Activated naive CD4-positive, alpha-beta T cell treated with anti-CD3 and anti-CD28 coated beads for 36 hours (primary cell): ENCODE measurements at regions not wholly inside any gene's neighbourhood (a gene's known extent, or its start where the extent isn't known, plus 50 kb on each side); places are given as distances from the start of the nearest gene placed in this dataset.
"Not testable (repeated sequence)": the region's sequence is repeated elsewhere in the genome, so short reads cannot be mapped to it uniquely, and the experiment has no call there.

ENCODE experiments used
- CTCF ChIA-PET: fragments of 350-600 bp; sonication (Branson Sonifier 250); formaldehyde crosslinking; loops from one replicate; lab custom pipeline; 2021; ENCODE audit warnings: antibody characterized with exemption; lab: Charles Lee
- DNase-seq: peaks from one replicate; pipeline ENCODE4 v3.0.0-alpha.2; 2020
- H3K27ac Mint-ChIP-seq: one replicate; pipeline ENCODE4 v1.8.0; 2021; ENCODE audit warnings: mild to moderate bottlenecking, mixed read lengths
- H3K27me3 Mint-ChIP-seq: one replicate; pipeline ENCODE4 v1.8.0; 2021; ENCODE audit warnings: low read depth, mixed read lengths
- H3K36me3 Mint-ChIP-seq: one replicate; pipeline ENCODE4 v1.8.0; 2021; ENCODE audit warnings: low read depth, mixed read lengths
- H3K4me1 Mint-ChIP-seq: one replicate; pipeline ENCODE4 v1.8.0; 2021; ENCODE audit warnings: low read depth, mixed read lengths
- H3K4me3 Mint-ChIP-seq: one replicate; pipeline ENCODE4 v1.8.0; 2021; ENCODE audit warnings: mild to moderate bottlenecking, moderate library complexity, mixed read lengths
- H3K9me3 Mint-ChIP-seq: one replicate; pipeline ENCODE4 v1.8.0; 2021; ENCODE audit warnings: mixed read lengths
- intact Hi-C: fragments of 100-400 bp; cut with micrococcal nuclease; formaldehyde crosslinking; loops from one replicate; pipeline ENCODE4 v1.15.1; 2023

- Mint-ChIP-seq H3K27ac (no peak overlapping the region), H3K27me3 (no peaks in the 10 kb centered on the region), H3K4me1 (no peaks in the 10 kb centered on the region), H3K36me3 (no peaks in the 10 kb centered on the region), H3K4me3 (no peak overlapping the region), H3K9me3 (no peaks in the 10 kb centered on the region)
- DNase-seq = no peak
- intact Hi-C loops = no loop called here
- CTCF ChIA-PET = no interaction called here
Measured at GRCh38 chr1:192862271-192862670, 53.4 kb downstream of the RGS2 start.

GRCh38 chr1:192866241-192866868, 57.5 kb downstream of the RGS2 start:
- H3K4me3 Mint-ChIP-seq = no peak overlapping the region
- H3K27me3 Mint-ChIP-seq = no peaks in the 10 kb centered on the region
- H3K36me3 Mint-ChIP-seq = no peaks in the 10 kb centered on the region
- DNase-seq = no peak
- CTCF ChIA-PET = no interaction called here
- H3K9me3 Mint-ChIP-seq = no peaks in the 10 kb centered on the region
- intact Hi-C loops = no loop called here
- no peaks in the 10 kb centered on the region for H3K4me1 Mint-ChIP-seq
- no peak overlapping the region for H3K27ac Mint-ChIP-seq

GRCh38 chr1:192867180-192867579, 58.3 kb downstream of the RGS2 start:
- Mint-ChIP-seq H3K9me3 (no peaks in the 10 kb centered on the region), H3K27ac (no peak overlapping the region), H3K4me3 (no peak overlapping the region), H3K36me3 (no peaks in the 10 kb centered on the region), H3K4me1 (no peaks in the 10 kb centered on the region), H3K27me3 (no peaks in the 10 kb centered on the region)
- intact Hi-C loops = no loop called here
- no peak for DNase-seq
- CTCF ChIA-PET = no interaction called here

GRCh38 chr1:192869308-192869940, 60.6 kb downstream of the RGS2 start:
- Mint-ChIP-seq H3K4me3 (no peak overlapping the region), H3K9me3 (no peaks in the 10 kb centered on the region), H3K27me3 (peaks cover 2% of the 10 kb centered on the region), H3K27ac (no peak overlapping the region), H3K36me3 (no peaks in the 10 kb centered on the region), H3K4me1 (no peaks in the 10 kb centered on the region)
- CTCF ChIA-PET = no interaction called here
- DNase-seq = no peak
- intact Hi-C loops = no loop called here

GRCh38 chr1:192872010-192872409, 63.2 kb downstream of the RGS2 start:
- no peak for DNase-seq

GRCh38 chr1:192873836-192874235, 65.0 kb downstream of the RGS2 start:
- intact Hi-C loops = no loop called here
- H3K4me1 Mint-ChIP-seq = no peaks in the 10 kb centered on the region
- no peaks in the 10 kb centered on the region for H3K36me3 Mint-ChIP-seq
- peaks cover 2% of the 10 kb centered on the region for H3K27me3 Mint-ChIP-seq
- H3K9me3 Mint-ChIP-seq = no peaks in the 10 kb centered on the region
- DNase-seq = no peak
- no peak overlapping the region for H3K27ac Mint-ChIP-seq
- CTCF ChIA-PET = no interaction called here
- H3K4me3 Mint-ChIP-seq = no peak overlapping the region

More at GRCh38 chr1:192872010-192872409, 63.2 kb downstream of the RGS2 start:
- Mint-ChIP-seq H3K27ac (no peak overlapping the region), H3K9me3 (no peaks in the 10 kb centered on the region), H3K4me3 (no peak overlapping the region), H3K27me3 (peaks cover 2% of the 10 kb centered on the region), H3K36me3 (no peaks in the 10 kb centered on the region), H3K4me1 (no peaks in the 10 kb centered on the region)
- intact Hi-C loops = no loop called here
- CTCF ChIA-PET = no interaction called here

GRCh38 chr1:192876633-192877032, 67.8 kb downstream of the RGS2 start:
- CTCF ChIA-PET = no interaction called here
- no peaks in the 10 kb centered on the region for H3K4me1 Mint-ChIP-seq

GRCh38 chr1:192877283-192877886, 68.5 kb downstream of the RGS2 start:
- Mint-ChIP-seq H3K9me3 (no peaks in the 10 kb centered on the region), H3K4me1 (no peaks in the 10 kb centered on the region), H3K27me3 (peaks cover 2% of the 10 kb centered on the region), H3K27ac (no peak overlapping the region), H3K36me3 (no peaks in the 10 kb centered on the region), H3K4me3 (no peak overlapping the region)
- intact Hi-C loops = no loop called here
- no peak for DNase-seq
- CTCF ChIA-PET = interaction anchor here (0.6 kb wide), 1 partner anchor 238 kb away, joined by 3 read pairs; no protein-coding TSS in a partner anchor

More at GRCh38 chr1:192876633-192877032, 67.8 kb downstream of the RGS2 start:
- intact Hi-C loops = no loop called here
- H3K9me3 Mint-ChIP-seq = no peaks in the 10 kb centered on the region
- H3K36me3 Mint-ChIP-seq = no peaks in the 10 kb centered on the region
- DNase-seq = no peak
- H3K4me3 Mint-ChIP-seq = no peak overlapping the region
- H3K27me3 Mint-ChIP-seq = peaks cover 2% of the 10 kb centered on the region
- no peak overlapping the region for H3K27ac Mint-ChIP-seq

- no peaks in the 10 kb centered on the region for H3K9me3 Mint-ChIP-seq
- H3K4me1 Mint-ChIP-seq = no peaks in the 10 kb centered on the region
- no peak overlapping the region for H3K4me3 Mint-ChIP-seq
- intact Hi-C loops = no loop called here
- no peak overlapping the region for H3K27ac Mint-ChIP-seq
- no peaks in the 10 kb centered on the region for H3K36me3 Mint-ChIP-seq
- CTCF ChIA-PET = no interaction called here
- H3K27me3 Mint-ChIP-seq = peaks cover 2% of the 10 kb centered on the region
- no peak for DNase-seq
Measured at GRCh38 chr1:192878249-192878648, 69.4 kb downstream of the RGS2 start.

GRCh38 chr1:192879406-192879805, 70.6 kb downstream of the RGS2 start:
- Mint-ChIP-seq H3K27me3 (no peaks in the 10 kb centered on the region), H3K9me3 (no peaks in the 10 kb centered on the region), H3K4me1 (no peaks in the 10 kb centered on the region), H3K27ac (no peak overlapping the region), H3K4me3 (no peak overlapping the region), H3K36me3 (no peaks in the 10 kb centered on the region)
- intact Hi-C loops = no loop called here
- CTCF ChIA-PET = no interaction called here
- no peak for DNase-seq

- Mint-ChIP-seq H3K4me1 (no peaks in the 10 kb centered on the region), H3K9me3 (no peaks in the 10 kb centered on the region), H3K36me3 (no peaks in the 10 kb centered on the region), H3K27ac (no peak overlapping the region), H3K4me3 (no peak overlapping the region), H3K27me3 (no peaks in the 10 kb centered on the region)
- intact Hi-C loops = no loop called here
- DNase-seq = no peak
- CTCF ChIA-PET = interaction anchor here (0.6 kb wide), 1 partner anchor 522 kb away, joined by 5 read pairs; no protein-coding TSS in a partner anchor
Measured at GRCh38 chr1:192880231-192880630, 71.4 kb downstream of the RGS2 start.

- Mint-ChIP-seq H3K36me3 (no peaks in the 10 kb centered on the region), H3K27ac (no peak overlapping the region), H3K4me1 (no peaks in the 10 kb centered on the region), H3K4me3 (no peak overlapping the region), H3K27me3 (no peaks in the 10 kb centered on the region), H3K9me3 (no peaks in the 10 kb centered on the region)
- intact Hi-C loops = no loop called here
- CTCF ChIA-PET = no interaction called here
- no peak for DNase-seq
Measured at GRCh38 chr1:192884241-192884640, 75.4 kb downstream of the RGS2 start.

GRCh38 chr1:192885387-192885786, 76.5 kb downstream of the RGS2 start:
- H3K4me1 Mint-ChIP-seq, H3K36me3 Mint-ChIP-seq, DNase-seq, CTCF ChIA-PET, intact Hi-C loops, H3K4me3 Mint-ChIP-seq, H3K27ac Mint-ChIP-seq, H3K27me3 Mint-ChIP-seq, H3K9me3 Mint-ChIP-seq: not testable (repeated sequence)
